ENCODE measurements at regions not wholly inside any gene's neighbourhood (a gene's known extent, or its start where the extent isn't known, plus 50 kb on each side); places are given as distances from the start of the nearest gene placed in this dataset.

DNA sequence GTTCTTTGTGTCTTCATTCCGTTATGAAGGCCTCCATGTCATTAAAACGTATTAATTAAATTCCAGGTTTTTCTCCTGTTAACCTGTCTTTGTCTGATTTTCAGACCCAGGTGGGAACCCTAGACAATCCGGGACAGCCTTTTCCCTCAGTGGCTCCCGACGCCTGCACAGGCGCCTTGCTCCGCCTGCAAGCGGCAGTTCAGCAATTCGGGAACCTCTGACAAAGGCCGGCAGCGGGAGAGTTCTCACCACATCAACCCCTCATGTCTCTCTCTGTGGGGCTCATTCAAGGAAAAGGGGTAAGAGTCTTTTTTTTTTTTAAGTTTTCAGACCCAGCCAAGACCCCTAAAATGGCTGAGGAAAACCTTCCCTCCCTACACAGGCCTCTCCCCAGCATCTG lies 259.8 kb upstream of the SALL3 start:
- no peak for TF ChIP-seq UBTF (CRISPR knock-in tag; IDR thresholded peaks at IDR 0.05)
- no peaks in the 10 kb centered on the region for H3K9me3 ChIP-seq (ENCODE audit: low read length)
- no peaks in the 10 kb centered on the region for H3K79me2 ChIP-seq (ENCODE audit: insufficient read depth, low read length)
- in situ Hi-C loops (cut with HindIII; ENCODE audit: extremely low pct_ligation_motif_present, low pct_unique_long_range_greater_than_20kb) = no loop called here
- POLR2A ChIA-PET = no interaction called here
- H3K4me3 ChIP-seq (replicated peaks in 1 of 3; ENCODE audit: insufficient read depth in 1 of 3, low read depth in 2 of 3, low read length in 3 of 3) = no peak overlapping the region
- CTCF ChIA-PET (ENCODE audit: low intra/inter-chr PET ratio, low total read pairs) = no interaction called here
- ATAC-seq (no peak), DNase-seq (ENCODE audit: low spot score) (no peak), FAIRE-seq (no peak)
- 59% methylated on average over 11 of the region's 11 CpGs for WGBS (ENCODE audit: low lambda C conversion rate)
- peaks cover 4 to 36% of the 10 kb centered on the region in 2 experiments; a peak in 3 of 5 replicates for H3K27me3 ChIP-seq (ENCODE audit: control insufficient read depth in 1 of 2, insufficient read depth in 2 of 2, low read length in 2 of 2)
- H3K4me2 ChIP-seq (ENCODE audit: low read depth, low read length) = no peak overlapping the region
- H3K36me3 ChIP-seq (replicated peaks in 1 of 2; ENCODE audit: control insufficient read depth in 1 of 2, insufficient read depth in 2 of 2, low read length in 2 of 2) = no peaks in the 10 kb centered on the region
- no peaks in the 10 kb centered on the region for H3K4me1 ChIP-seq (ENCODE audit: insufficient read depth, low read length)
- intact Hi-C loops (cut with micrococcal nuclease; ENCODE audit: unreplicated experiment) = no loop called here
- H4K20me1 ChIP-seq (ENCODE audit: insufficient read depth, low read length) = no peaks in the 10 kb centered on the region
- no TSS peak for BruUV-seq (replicated peaks)
- H2AFZ ChIP-seq (ENCODE audit: low read length) = no peak overlapping the region
- no peak overlapping the region for H3K9ac ChIP-seq (ENCODE audit: insufficient read depth, low read depth, low read length)
- H3K27ac ChIP-seq (ENCODE audit: extremely low read length, insufficient read depth, low read length) = no peak overlapping the region

GRCh38 chr18:78720456-78721237 lies 259.0 kb upstream of the SALL3 start:
- H3K9me3 ChIP-seq (ENCODE audit: low read length) = no peaks in the 10 kb centered on the region
- H3K4me2 ChIP-seq (ENCODE audit: low read depth, low read length) = no peak overlapping the region
- peaks cover 4 to 43% of the 10 kb centered on the region in 2 experiments; a peak in 4 of 5 replicates for H3K27me3 ChIP-seq (ENCODE audit: control insufficient read depth in 1 of 2, insufficient read depth in 2 of 2, low read length in 2 of 2)
- FAIRE-seq = no peak
- no peak overlapping the region for H3K9ac ChIP-seq (ENCODE audit: insufficient read depth, low read depth, low read length)
- no peaks in the 10 kb centered on the region for H3K79me2 ChIP-seq (ENCODE audit: insufficient read depth, low read length)
- H3K36me3 ChIP-seq (replicated peaks in 1 of 2; ENCODE audit: control insufficient read depth in 1 of 2, insufficient read depth in 2 of 2, low read length in 2 of 2) = no peaks in the 10 kb centered on the region
- H3K4me1 ChIP-seq (ENCODE audit: insufficient read depth, low read length) = no peaks in the 10 kb centered on the region
- H3K4me3 ChIP-seq (replicated peaks in 1 of 3; ENCODE audit: insufficient read depth in 1 of 3, low read depth in 2 of 3, low read length in 3 of 3) = no peak overlapping the region
- no TSS peak for BruUV-seq (replicated peaks)
- 20% methylated on average over 15 of the region's 33 CpGs for WGBS (ENCODE audit: low lambda C conversion rate)
- POLR2A ChIA-PET = no interaction called here
- no peak overlapping the region for H3K27ac ChIP-seq (ENCODE audit: extremely low read length, insufficient read depth, low read length)
- CTCF ChIA-PET (ENCODE audit: low intra/inter-chr PET ratio, low total read pairs) = no interaction called here
- in situ Hi-C loops (cut with HindIII; ENCODE audit: extremely low pct_ligation_motif_present, low pct_unique_long_range_greater_than_20kb) = no loop called here
- no peak for DNase-seq (ENCODE audit: low spot score)
- ATAC-seq = no peak
- H4K20me1 ChIP-seq (ENCODE audit: insufficient read depth, low read length) = no peaks in the 10 kb centered on the region
- no peak overlapping the region for H2AFZ ChIP-seq (ENCODE audit: low read length)
- intact Hi-C loops (cut with micrococcal nuclease; ENCODE audit: unreplicated experiment) = no loop called here
- no peak for TF ChIP-seq DDIT3 (CRISPR knock-in tag; IDR thresholded peaks at IDR 0.05)
- no peak for TF ChIP-seq ZNF841 (CRISPR knock-in tag; IDR thresholded peaks at IDR 0.05; ENCODE audit: borderline replicate concordance)
- no peak for TF ChIP-seq MEIS2 (CRISPR knock-in tag; IDR thresholded peaks at IDR 0.05)

All from HepG2 (cell line).